ENCODE measurements at regions not wholly inside any gene's neighbourhood (a gene's known extent, or its start where the extent isn't known, plus 50 kb on each side); places are given as distances from the start of the nearest gene placed in this dataset.
"Not testable (repeated sequence)": the region's sequence is repeated elsewhere in the genome, so short reads cannot be mapped to it uniquely, and the experiment has no call there.

DNA sequence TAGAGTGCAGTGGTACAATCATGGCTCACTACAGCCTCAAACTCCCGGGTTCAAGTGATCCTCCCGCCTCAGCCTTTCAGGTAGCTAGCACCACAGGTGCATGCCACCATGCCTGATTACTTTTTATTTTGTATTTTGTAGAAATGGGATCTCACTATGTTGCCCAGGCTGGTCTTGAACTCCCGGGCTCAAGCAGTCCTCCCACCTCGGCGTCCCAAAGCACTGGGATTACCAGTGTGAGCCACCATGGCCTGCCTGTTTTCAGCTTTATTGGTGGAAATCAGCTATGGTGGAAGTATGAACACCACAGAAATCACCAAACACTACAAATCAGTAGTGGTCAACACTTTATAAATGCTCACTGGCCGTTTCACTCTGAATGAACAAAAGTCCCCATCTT, 299.9 kb upstream of the LYZL1 start:
- WGBS, 2 donors, result 87 to 88% methylated on average over 6 of the region's 6 CpGs
- H3K36me3 ChIP-seq, result no peaks in the 10 kb centered on the region
- TF ChIP-seq POLR2A (IDR thresholded peaks at IDR 0.05), result no peak
- TF ChIP-seq, protein P1, sequence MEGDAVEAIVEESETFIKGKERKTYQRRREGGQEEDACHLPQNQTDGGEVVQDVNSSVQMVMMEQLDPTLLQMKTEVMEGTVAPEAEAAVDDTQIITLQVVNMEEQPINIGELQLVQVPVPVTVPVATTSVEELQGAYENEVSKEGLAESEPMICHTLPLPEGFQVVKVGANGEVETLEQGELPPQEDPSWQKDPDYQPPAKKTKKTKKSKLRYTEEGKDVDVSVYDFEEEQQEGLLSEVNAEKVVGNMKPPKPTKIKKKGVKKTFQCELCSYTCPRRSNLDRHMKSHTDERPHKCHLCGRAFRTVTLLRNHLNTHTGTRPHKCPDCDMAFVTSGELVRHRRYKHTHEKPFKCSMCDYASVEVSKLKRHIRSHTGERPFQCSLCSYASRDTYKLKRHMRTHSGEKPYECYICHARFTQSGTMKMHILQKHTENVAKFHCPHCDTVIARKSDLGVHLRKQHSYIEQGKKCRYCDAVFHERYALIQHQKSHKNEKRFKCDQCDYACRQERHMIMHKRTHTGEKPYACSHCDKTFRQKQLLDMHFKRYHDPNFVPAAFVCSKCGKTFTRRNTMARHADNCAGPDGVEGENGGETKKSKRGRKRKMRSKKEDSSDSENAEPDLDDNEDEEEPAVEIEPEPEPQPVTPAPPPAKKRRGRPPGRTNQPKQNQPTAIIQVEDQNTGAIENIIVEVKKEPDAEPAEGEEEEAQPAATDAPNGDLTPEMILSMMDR (IDR thresholded peaks at IDR 0.05), result no peak
- peaks cover 0 to 44% (median 23%) of the 10 kb centered on the region in 3 donors for H3K4me1 ChIP-seq
- no peaks in the 10 kb centered on the region for H3K9me3 ChIP-seq
- intact Hi-C loops (cut with DNase I), result no loop called here
- no peak for DNase-seq
- no peaks in the 10 kb centered on the region for H3K27me3 ChIP-seq
- H3K4me3 ChIP-seq, result no peak overlapping the region
- H3K27ac ChIP-seq, result no peak overlapping the region

DNA sequence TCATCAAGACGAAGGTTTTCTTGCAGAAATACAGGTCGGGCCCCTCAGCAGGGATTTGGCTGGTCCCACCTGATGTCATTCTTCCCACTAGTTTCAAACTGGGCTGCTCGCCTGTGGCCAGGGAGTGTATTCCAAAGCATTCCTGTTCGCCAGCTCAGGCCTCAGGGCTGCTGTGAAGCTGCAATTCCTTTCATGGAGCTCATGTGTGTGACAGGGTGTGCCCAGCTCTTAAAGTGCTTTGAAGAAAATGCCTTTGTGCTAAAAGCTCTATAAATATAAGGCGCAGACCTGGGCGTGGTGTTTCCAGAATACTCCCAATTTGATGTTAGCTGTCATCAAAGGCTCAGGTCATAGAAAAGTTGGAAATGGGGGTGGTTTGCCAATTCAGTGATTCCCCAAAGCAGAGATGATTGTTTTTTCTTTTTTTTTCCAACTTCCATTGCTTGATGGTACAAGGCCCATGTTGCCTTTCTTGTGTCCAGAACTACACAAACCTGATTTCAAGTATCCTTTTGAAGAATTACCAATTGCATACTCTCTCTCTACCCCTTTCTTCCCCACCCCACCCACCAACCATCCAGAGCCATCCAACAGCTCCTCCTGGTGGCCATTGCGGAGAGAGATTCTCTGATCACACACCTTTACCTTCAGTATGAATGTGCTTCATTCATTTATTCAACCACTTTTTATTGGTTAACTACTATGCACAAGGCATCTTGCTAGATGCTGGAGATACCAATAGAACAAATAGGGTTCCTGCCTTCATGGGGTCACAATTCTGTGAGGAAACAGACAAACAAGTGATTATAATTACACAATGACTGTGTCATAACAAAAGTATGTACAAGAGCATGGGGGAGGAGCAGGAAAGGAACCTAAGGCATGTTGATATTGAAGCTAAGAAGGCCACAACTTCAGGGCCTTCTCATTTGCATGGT, 297.3 kb upstream of the LYZL1 start:
- H3K36me3 ChIP-seq, result no peaks in the 10 kb centered on the region
- H3K4me3 ChIP-seq, result no peak overlapping the region
- WGBS, 2 donors, result 38 to 41% methylated on average over 5 to 7 of the region's 7 CpGs
- intact Hi-C loops (cut with DNase I), result loop anchor here (5.0 kb wide), 1 partner anchor 314 kb away; the partner anchor contains the start of gene BAMBI
- TF ChIP-seq, protein P1 (IDR thresholded peaks at IDR 0.05), result peak in 5 of 6 experiments; percentile 64 to 89 (median 79)
- no peak for TF ChIP-seq POLR2A (IDR thresholded peaks at IDR 0.05)
- H3K27me3 ChIP-seq, result peaks cover 0 to 11% (median 0%) of the 10 kb centered on the region in 4 donors
- H3K4me1 ChIP-seq, result peaks cover 0 to 18% (median 6%) of the 10 kb centered on the region in 3 donors
- H3K9me3 ChIP-seq, result no peaks in the 10 kb centered on the region
- DNase-seq, result no peak
- H3K27ac ChIP-seq, result peak overlapping the region in 3 of 4 donors; percentile 23 to 45 (median 24)

- no peaks in the 10 kb centered on the region for H3K36me3 ChIP-seq
- DNase-seq, result no peak
- peaks cover 0 to 11% (median 0%) of the 10 kb centered on the region in 4 donors for H3K27me3 ChIP-seq
- H3K9me3 ChIP-seq, result no peaks in the 10 kb centered on the region
- TF ChIP-seq, protein P1 (IDR thresholded peaks at IDR 0.05), result no peak
- no peak for TF ChIP-seq POLR2A (IDR thresholded peaks at IDR 0.05)
- H3K4me1 ChIP-seq, result peaks cover 0 to 16% (median 6%) of the 10 kb centered on the region in 3 donors
- intact Hi-C loops (cut with DNase I), result loop anchor here (5.0 kb wide), 1 partner anchor 316 kb away; the partner anchor contains the start of gene BAMBI
- 85 to 88% methylated on average over 8 of the region's 8 CpGs for WGBS, 2 donors
- no peak overlapping the region for H3K4me3 ChIP-seq
- no peak overlapping the region for H3K27ac ChIP-seq
These were observed 295.8 kb upstream of the LYZL1 start for GRCh38 chr10:28993056-28993455.

DNA sequence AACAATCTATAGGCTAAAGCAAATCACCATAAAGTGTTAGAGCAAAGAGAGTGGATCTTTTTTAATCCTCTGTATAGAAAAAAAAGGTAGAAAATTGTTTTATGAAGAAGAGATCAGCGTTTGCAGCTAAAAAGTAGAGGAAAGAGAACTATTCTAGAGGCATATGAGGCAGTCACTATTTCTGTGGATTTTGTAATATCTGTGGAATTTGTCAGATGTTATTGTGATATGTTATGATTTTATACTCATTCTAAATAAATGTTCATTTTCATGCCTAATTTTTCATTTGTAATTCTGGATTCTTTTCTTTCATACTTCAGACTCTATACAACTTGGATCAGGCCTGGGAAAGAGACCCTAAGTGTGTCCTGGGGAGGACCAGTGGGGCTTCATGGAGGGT, 295.0 kb upstream of the LYZL1 start:
- Histone ChIP-seq H3K27ac (no peak overlapping the region), H3K36me3 (no peaks in the 10 kb centered on the region), H3K4me3 (no peak overlapping the region), H3K9me3 (no peaks in the 10 kb centered on the region), H3K4me1 (peaks cover 0 to 16% (median 6%) of the 10 kb centered on the region in 3 donors), H3K27me3 (peaks cover 0 to 11% (median 0%) of the 10 kb centered on the region in 4 donors)
- 65 to 71% methylated on average over 1 of the region's 1 CpG for WGBS, 2 donors
- intact Hi-C loops (cut with DNase I), result loop anchor here (5.0 kb wide), 1 partner anchor 317 kb away; the partner anchor contains the start of gene BAMBI
- TF ChIP-seq, protein P1 (IDR thresholded peaks at IDR 0.05), result no peak
- no peak for TF ChIP-seq POLR2A (IDR thresholded peaks at IDR 0.05)
- DNase-seq, result no peak

- not testable (repeated sequence) for H3K9me3 ChIP-seq, H3K36me3 ChIP-seq, DNase-seq, H3K4me3 ChIP-seq, H3K27ac ChIP-seq
- WGBS, 2 donors, result 72 to 88% methylated on average over 1 to 5 of the region's 5 CpGs
- peaks cover 0 to 13% (median 0%) of the 10 kb centered on the region in 4 donors for H3K27me3 ChIP-seq
- H3K4me1 ChIP-seq, result peaks cover 0 to 16% (median 6%) of the 10 kb centered on the region in 3 donors
- intact Hi-C loops (cut with DNase I), result loop anchor here (5.0 kb wide), 1 partner anchor 318 kb away; the partner anchor contains the start of gene BAMBI
These were observed 294.1 kb upstream of the LYZL1 start for GRCh38 chr10:28994802-28995201.

Data from esophagus squamous epithelium (tissue), 5 donors.